MV-4-11 (cell line): ENCODE measurements at regions not wholly inside any gene's neighbourhood (a gene's known extent, or its start where the extent isn't known, plus 50 kb on each side); places are given as distances from the start of the nearest gene placed in this dataset.

ENCODE experiments used
- DNase-seq: peaks from one replicate; lab custom pipeline; 2025; lab: John Stamatoyannopoulos, UW

- DNase-seq = no peak
Observed at GRCh38 chr5:82396871-82397514, 118.8 kb upstream of the RPS23 start.

GRCh38 chr5:82396396-82396795, 118.2 kb upstream of the RPS23 start:
- DNase-seq = no peak

- no peak for DNase-seq
Observed at GRCh38 chr5:82393951-82394350, 115.8 kb upstream of the RPS23 start.

- DNase-seq = no peak
Observed at GRCh38 chr5:82390088-82390487, 111.9 kb upstream of the RPS23 start.

- no peak for DNase-seq
Observed at GRCh38 chr5:82389347-82389746, 111.2 kb upstream of the RPS23 start.

GRCh38 chr5:82388181-82388580, 110.0 kb upstream of the RPS23 start:
- DNase-seq = no peak

- DNase-seq = no peak
Observed at GRCh38 chr5:82387819-82388166, 109.6 kb upstream of the RPS23 start.

- no peak for DNase-seq
Observed at GRCh38 chr5:82387001-82387818, 109.1 kb upstream of the RPS23 start.

GRCh38 chr5:82386576-82386975, 108.4 kb upstream of the RPS23 start:
- no peak for DNase-seq

GRCh38 chr5:82384034-82384750, 106.0 kb upstream of the RPS23 start:
- no peak for DNase-seq

- no peak for DNase-seq
Observed at GRCh38 chr5:82381591-82381990, 103.4 kb upstream of the RPS23 start.

GRCh38 chr5:82376307-82376706, 98.2 kb upstream of the RPS23 start:
- DNase-seq = no peak

- peak; percentile 9 for DNase-seq
Observed at GRCh38 chr5:82375488-82376244, 97.5 kb upstream of the RPS23 start.

- DNase-seq = no peak
Observed at GRCh38 chr5:82374637-82375036, 96.5 kb upstream of the RPS23 start.

GRCh38 chr5:82367930-82368329, 89.8 kb upstream of the RPS23 start:
- no peak for DNase-seq

- peak; percentile 78 for DNase-seq
Observed at GRCh38 chr5:82365744-82366228, 87.6 kb upstream of the RPS23 start.

GRCh38 chr5:82365026-82365425, 86.9 kb upstream of the RPS23 start:
- DNase-seq = no peak

GRCh38 chr5:82364497-82364896, 86.3 kb upstream of the RPS23 start:
- peak; percentile 41 for DNase-seq

- DNase-seq = no peak
Observed at GRCh38 chr5:82363524-82363923, 85.4 kb upstream of the RPS23 start.

- DNase-seq = peak; percentile 17
Observed at GRCh38 chr5:82362636-82363035, 84.5 kb upstream of the RPS23 start.

GRCh38 chr5:82360022-82360421, 81.9 kb upstream of the RPS23 start:
- no peak for DNase-seq

GRCh38 chr5:82359272-82359671, 81.1 kb upstream of the RPS23 start:
- no peak for DNase-seq
